ENCODE measurements at regions not wholly inside any gene's neighbourhood (a gene's known extent, or its start where the extent isn't known, plus 50 kb on each side); places are given as distances from the start of the nearest gene placed in this dataset.

- H3K36me3 ChIP-seq: no peaks in the 10 kb centered on the region
- no peak overlapping the region for H3K27ac ChIP-seq
- DNase-seq (ENCODE audit: low spot score in 2 of 2): no peak
- no peak overlapping the region for H3K4me3 ChIP-seq
- no peaks in the 10 kb centered on the region for H3K9me3 ChIP-seq
- intact Hi-C loops (cut with DNase I; ENCODE audit: low total_unique reads): loop anchor here (5.0 kb wide), 1 partner anchor 1489 kb away; no protein-coding TSS in a partner anchor
- TF ChIP-seq POLR2AphosphoS5 (IDR thresholded peaks at IDR 0.05) (no peak), POLR2A (IDR thresholded peaks at IDR 0.05) (no peak), CTCF (IDR thresholded peaks at IDR 0.05) (no peak)
- no peaks in the 10 kb centered on the region for H3K4me1 ChIP-seq
- no peaks in the 10 kb centered on the region for H3K27me3 ChIP-seq
Observed at GRCh38 chr7:156257904-156258303, 382.7 kb upstream of the RNF32 start.

GRCh38 chr7:156255635-156256034, 384.9 kb upstream of the RNF32 start:
- Histone ChIP-seq H3K36me3 (no peaks in the 10 kb centered on the region), H3K9me3 (no peaks in the 10 kb centered on the region), H3K27me3 (no peaks in the 10 kb centered on the region), H3K27ac (no peak overlapping the region), H3K4me3 (no peak overlapping the region), H3K4me1 (no peaks in the 10 kb centered on the region)
- TF ChIP-seq POLR2A (IDR thresholded peaks at IDR 0.05) (no peak), POLR2AphosphoS5 (IDR thresholded peaks at IDR 0.05) (no peak), CTCF (IDR thresholded peaks at IDR 0.05) (no peak)
- no peak for DNase-seq (ENCODE audit: low spot score in 2 of 2)
- intact Hi-C loops (cut with DNase I; ENCODE audit: low total_unique reads): loop anchor here (5.0 kb wide), 1 partner anchor 1492 kb away; no protein-coding TSS in a partner anchor

GRCh38 chr7:156251861-156252260, 388.7 kb upstream of the RNF32 start:
- Histone ChIP-seq H3K4me1 (no peaks in the 10 kb centered on the region), H3K4me3 (no peak overlapping the region), H3K9me3 (no peaks in the 10 kb centered on the region), H3K27ac (no peak overlapping the region), H3K27me3 (no peaks in the 10 kb centered on the region), H3K36me3 (no peaks in the 10 kb centered on the region)
- DNase-seq (ENCODE audit: low spot score in 2 of 2): no peak
- intact Hi-C loops (cut with DNase I; ENCODE audit: low total_unique reads): no loop called here
- no peak for TF ChIP-seq POLR2AphosphoS5 (IDR thresholded peaks at IDR 0.05)
- TF ChIP-seq POLR2A (IDR thresholded peaks at IDR 0.05): no peak
- TF ChIP-seq CTCF (IDR thresholded peaks at IDR 0.05): no peak

- intact Hi-C loops (cut with DNase I; ENCODE audit: low total_unique reads): no loop called here
- Histone ChIP-seq H3K4me1 (no peaks in the 10 kb centered on the region), H3K36me3 (no peaks in the 10 kb centered on the region), H3K9me3 (no peaks in the 10 kb centered on the region), H3K27ac (no peak overlapping the region), H3K4me3 (no peak overlapping the region), H3K27me3 (no peaks in the 10 kb centered on the region)
- DNase-seq (ENCODE audit: low spot score in 2 of 2): no peak
- no peak for TF ChIP-seq POLR2A (IDR thresholded peaks at IDR 0.05)
Observed at GRCh38 chr7:156240532-156240931, 400.0 kb upstream of the RNF32 start.

GRCh38 chr7:156238366-156239133, 402.0 kb upstream of the RNF32 start:
- H3K4me1 ChIP-seq: no peaks in the 10 kb centered on the region
- H3K27ac ChIP-seq: no peak overlapping the region
- no peaks in the 10 kb centered on the region for H3K27me3 ChIP-seq
- TF ChIP-seq POLR2AphosphoS5 (IDR thresholded peaks at IDR 0.05): no peak
- TF ChIP-seq CTCF (IDR thresholded peaks at IDR 0.05): no peak
- TF ChIP-seq POLR2A (IDR thresholded peaks at IDR 0.05): no peak
- DNase-seq (ENCODE audit: low spot score in 2 of 2): no peak
- H3K36me3 ChIP-seq: no peaks in the 10 kb centered on the region
- intact Hi-C loops (cut with DNase I; ENCODE audit: low total_unique reads): no loop called here
- H3K9me3 ChIP-seq: no peaks in the 10 kb centered on the region
- H3K4me3 ChIP-seq: no peak overlapping the region

Data from breast epithelium (tissue), 4 donors.